HFF-Myc (cell line): ENCODE measurements at regions not wholly inside any gene's neighbourhood (a gene's known extent, or its start where the extent isn't known, plus 50 kb on each side); places are given as distances from the start of the nearest gene placed in this dataset.
"Not testable (repeated sequence)": the region's sequence is repeated elsewhere in the genome, so short reads cannot be mapped to it uniquely, and the experiment has no call there.

Experiments
- DNase-seq: peaks from one replicate; pipeline ENCODE4 v3.0.0-alpha.2; 2011; ENCODE audit warnings: low read depth; ENCODE audit errors: extremely low read depth
- H3K4me3 ChIP-seq: replicated peaks from 2 replicates; pipeline ENCODE4 v1.5.1; 2011; ENCODE audit warnings: low read depth, mild to moderate bottlenecking, control low read depth, low read length
- CTCF ChIP-seq: IDR thresholded peaks from 2 replicates; pipeline ENCODE4 v1.5.1; 2012; ENCODE audit warnings: mild to moderate bottlenecking, low read depth, low read length, control low read depth; ENCODE audit errors: missing control alignments

GRCh38 chr3:88725440-88726165, 381.8 kb upstream of the EPHA3 start:
- no peak for DNase-seq
- no peak overlapping the region for H3K4me3 ChIP-seq
- no peak for TF ChIP-seq CTCF

- TF ChIP-seq CTCF = no peak
- DNase-seq = no peak
- H3K4me3 ChIP-seq = no peak overlapping the region
These were observed 375.2 kb upstream of the EPHA3 start for GRCh38 chr3:88732186-88732585.

GRCh38 chr3:88742106-88742505, 365.3 kb upstream of the EPHA3 start:
- no peak overlapping the region for H3K4me3 ChIP-seq
- no peak for TF ChIP-seq CTCF
- no peak for DNase-seq

GRCh38 chr3:88742674-88743507, 364.5 kb upstream of the EPHA3 start:
- TF ChIP-seq CTCF = no peak
- H3K4me3 ChIP-seq = no peak overlapping the region
- no peak for DNase-seq

GRCh38 chr3:88744896-88745295, 362.5 kb upstream of the EPHA3 start:
- H3K4me3 ChIP-seq = no peak overlapping the region
- TF ChIP-seq CTCF = no peak
- no peak for DNase-seq

GRCh38 chr3:88747145-88747544, 360.3 kb upstream of the EPHA3 start:
- DNase-seq = not testable (repeated sequence)

GRCh38 chr3:88758676-88759075, 348.7 kb upstream of the EPHA3 start:
- H3K4me3 ChIP-seq = no peak overlapping the region
- no peak for DNase-seq
- TF ChIP-seq CTCF = no peak

More at GRCh38 chr3:88747145-88747544, 360.3 kb upstream of the EPHA3 start:
- H3K4me3 ChIP-seq = not testable (repeated sequence)
